Muscle layer of duodenum (tissue), 2 donors: ENCODE measurements at regions not wholly inside any gene's neighbourhood (a gene's known extent, or its start where the extent isn't known, plus 50 kb on each side); places are given as distances from the start of the nearest gene placed in this dataset.

Experiments
- H3K27ac ChIP-seq: one replicate; pipeline ENCODE4 v1.7.0; 2013; ENCODE audit warnings: mild to moderate bottlenecking, low read length
- H3K27me3 ChIP-seq: one replicate; pipeline ENCODE4 v1.7.0; 2013; ENCODE audit warnings: low read depth, mild to moderate bottlenecking, control low read depth, low read length
- H3K36me3 ChIP-seq, 2 donors: one replicate each; pipeline ENCODE4 v1.7.0; 2013; ENCODE audit warnings: low read length in 2 of 2, control low read depth in 1 of 2, mild to moderate bottlenecking in 1 of 2; ENCODE audit not compliant: insufficient read depth in 2 of 2, control insufficient read depth in 1 of 2
- H3K4me1 ChIP-seq, 2 donors: one replicate each; pipeline ENCODE4 v1.7.0; 2013; ENCODE audit warnings: low read length in 2 of 2, mild to moderate bottlenecking in 2 of 2, control low read depth in 1 of 2, moderate library complexity in 1 of 2; ENCODE audit not compliant: insufficient read depth in 2 of 2, control insufficient read depth in 1 of 2
- H3K4me3 ChIP-seq, 2 donors: one replicate each; pipeline ENCODE4 v1.7.0; 2013; ENCODE audit warnings: low read length in 2 of 2, low read depth in 1 of 2, mild to moderate bottlenecking in 1 of 2
- H3K9me3 ChIP-seq, 2 donors: one replicate each; pipeline ENCODE4 v1.7.0; 2013; ENCODE audit warnings: low read length in 2 of 2, control low read depth in 1 of 2, mild to moderate bottlenecking in 1 of 2; ENCODE audit not compliant: control insufficient read depth in 1 of 2
- donor health status: healthy.

DNA sequence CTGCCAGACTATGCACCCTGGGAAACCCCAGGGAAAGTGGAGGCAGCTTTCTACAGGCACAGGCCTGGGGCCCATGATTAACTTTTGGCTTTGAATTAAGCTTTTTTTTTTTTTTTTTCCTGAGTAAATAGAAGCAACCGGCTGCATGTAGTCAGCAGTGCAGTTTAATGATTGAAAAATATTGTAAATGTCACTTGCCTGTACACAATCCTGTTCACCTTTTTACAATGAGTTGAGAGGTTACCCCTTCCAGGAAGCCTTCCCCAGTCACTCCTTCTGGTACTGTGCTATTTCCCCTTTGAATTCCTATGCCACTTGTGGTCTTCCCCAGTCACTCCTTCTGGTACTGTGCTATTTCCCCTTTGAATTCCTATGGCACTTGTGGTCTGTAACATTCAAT, 475.6 kb downstream of the TDRD15 start:
- H3K4me1 ChIP-seq = no peaks in the 10 kb centered on the region
- no peaks in the 10 kb centered on the region for H3K27me3 ChIP-seq
- no peak overlapping the region for H3K27ac ChIP-seq
- H3K4me3 ChIP-seq = no peak overlapping the region
- H3K9me3 ChIP-seq = no peaks in the 10 kb centered on the region
- no peaks in the 10 kb centered on the region for H3K36me3 ChIP-seq

DNA sequence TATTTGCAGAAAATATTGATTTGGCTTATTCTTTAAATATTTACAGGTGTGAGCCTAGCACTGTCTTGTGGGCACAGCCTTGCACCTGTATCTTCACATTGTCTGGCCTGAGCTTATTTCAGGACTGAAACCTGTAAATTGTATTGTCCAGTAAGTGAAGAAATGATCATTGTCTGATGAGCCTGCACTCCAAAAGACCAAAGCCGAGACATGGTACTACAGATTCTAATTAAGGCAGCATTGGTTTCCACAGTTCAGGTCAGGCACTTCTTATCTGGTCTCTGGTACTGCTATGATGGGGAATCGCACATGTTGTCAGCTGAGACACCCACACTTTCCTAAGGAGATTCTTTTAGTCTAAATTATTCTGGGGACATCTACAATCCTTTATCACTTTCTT, 479.0 kb downstream of the TDRD15 start:
- Histone ChIP-seq H3K4me3 (no peak overlapping the region), H3K4me1 (no peaks in the 10 kb centered on the region), H3K27me3 (no peaks in the 10 kb centered on the region), H3K9me3 (no peaks in the 10 kb centered on the region), H3K27ac (no peak overlapping the region), H3K36me3 (no peaks in the 10 kb centered on the region)

DNA sequence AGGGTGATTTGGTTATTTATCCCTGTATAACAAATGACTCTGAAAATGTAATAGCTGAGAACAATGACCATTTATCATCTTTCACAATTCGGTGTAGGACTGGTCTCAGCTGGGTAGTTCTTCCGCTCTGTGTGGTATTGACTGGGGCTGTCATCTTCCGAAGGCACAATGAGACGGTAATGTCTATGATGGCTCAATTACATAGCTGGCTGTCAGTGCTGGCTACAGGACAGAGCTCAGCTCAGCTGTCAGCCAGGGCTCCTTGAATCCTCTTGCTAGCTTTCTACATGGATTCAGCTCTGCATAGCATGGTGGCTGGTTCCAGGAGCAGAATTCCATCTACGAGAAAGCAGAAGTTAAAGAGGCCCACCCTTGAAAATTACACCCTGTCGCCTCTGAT, 483.8 kb downstream of the TDRD15 start:
- no peaks in the 10 kb centered on the region for H3K36me3 ChIP-seq
- no peaks in the 10 kb centered on the region for H3K4me1 ChIP-seq
- H3K4me3 ChIP-seq = no peak overlapping the region
- peaks cover 0 to 5% of the 10 kb centered on the region in 2 donors for H3K9me3 ChIP-seq
- H3K27me3 ChIP-seq = no peaks in the 10 kb centered on the region
- H3K27ac ChIP-seq = no peak overlapping the region

DNA sequence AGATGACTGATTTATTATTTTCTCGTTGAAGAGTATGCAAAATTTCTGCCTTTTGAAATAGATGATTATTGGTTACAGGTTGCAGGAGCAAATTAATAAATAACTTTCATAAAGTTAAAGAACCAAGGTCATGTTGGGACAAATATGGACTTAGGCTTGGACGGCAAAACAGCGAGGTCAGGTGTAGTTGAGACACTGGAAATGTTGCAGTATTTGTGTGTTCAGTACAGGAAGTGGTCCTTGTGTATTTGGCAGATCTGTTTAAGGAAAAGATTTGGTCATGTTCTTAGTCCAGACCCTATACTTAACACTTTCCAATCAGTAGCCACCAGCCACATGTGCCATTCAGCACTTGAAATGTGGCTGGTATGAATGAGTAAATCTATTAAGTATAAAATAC, 486.5 kb downstream of the TDRD15 start:
- H3K27me3 ChIP-seq = no peaks in the 10 kb centered on the region
- H3K9me3 ChIP-seq = peaks cover 0 to 5% of the 10 kb centered on the region in 2 donors
- no peaks in the 10 kb centered on the region for H3K36me3 ChIP-seq
- no peak overlapping the region for H3K4me3 ChIP-seq
- H3K27ac ChIP-seq = no peak overlapping the region
- no peaks in the 10 kb centered on the region for H3K4me1 ChIP-seq

DNA sequence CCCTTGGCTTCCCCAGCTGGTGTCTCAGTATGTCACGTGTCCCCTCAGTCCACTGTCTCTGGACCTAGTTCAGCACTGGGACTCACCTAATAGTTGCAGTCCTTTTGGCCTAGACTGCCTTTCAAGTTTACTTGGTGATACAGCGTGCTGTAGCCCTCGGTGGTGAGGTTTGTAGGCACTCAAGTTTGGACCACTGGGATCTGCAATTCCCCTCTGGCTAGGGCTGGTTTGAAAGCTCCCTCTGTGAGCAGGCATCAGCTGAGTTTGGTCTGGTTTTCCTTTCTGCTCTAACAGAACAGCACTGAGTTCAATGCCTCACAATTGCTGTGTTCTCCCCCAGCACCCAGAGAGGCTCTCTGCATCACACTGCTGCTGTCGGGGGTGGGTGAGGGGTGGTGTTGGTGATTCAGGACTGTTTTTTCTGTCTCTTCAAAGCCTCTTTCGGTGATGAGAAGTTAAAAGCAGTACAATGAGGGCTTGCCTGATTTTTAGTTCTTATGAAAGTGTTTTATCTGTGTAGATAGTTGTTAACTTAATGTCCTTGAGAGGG, 494.2 kb downstream of the TDRD15 start:
- no peaks in the 10 kb centered on the region for H3K9me3 ChIP-seq
- no peak overlapping the region for H3K27ac ChIP-seq
- H3K27me3 ChIP-seq = no peaks in the 10 kb centered on the region
- H3K4me3 ChIP-seq = no peak overlapping the region
- H3K4me1 ChIP-seq = no peaks in the 10 kb centered on the region
- no peaks in the 10 kb centered on the region for H3K36me3 ChIP-seq

DNA sequence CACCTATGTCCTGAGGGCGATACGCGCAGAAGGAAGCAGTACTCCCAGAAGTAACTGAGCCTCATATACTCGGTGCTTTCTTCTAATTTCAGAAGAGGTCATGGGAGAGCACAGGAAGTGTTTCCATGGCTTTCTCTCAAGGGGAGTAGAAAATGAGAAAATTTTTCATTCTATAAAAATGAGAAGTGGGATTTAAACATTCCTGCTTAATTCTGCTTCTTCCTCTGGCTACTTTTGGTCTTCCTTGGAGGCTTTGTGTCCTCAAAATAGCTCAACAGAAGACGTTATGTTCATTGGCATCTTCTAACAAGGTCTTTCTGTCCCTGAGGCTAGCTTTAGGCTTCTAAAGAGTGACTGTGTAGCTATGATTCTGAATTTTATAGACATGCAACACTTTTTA, 497.0 kb downstream of the TDRD15 start:
- Histone ChIP-seq H3K9me3 (no peaks in the 10 kb centered on the region), H3K36me3 (no peaks in the 10 kb centered on the region), H3K27me3 (no peaks in the 10 kb centered on the region), H3K4me3 (no peak overlapping the region), H3K4me1 (no peaks in the 10 kb centered on the region), H3K27ac (no peak overlapping the region)

DNA sequence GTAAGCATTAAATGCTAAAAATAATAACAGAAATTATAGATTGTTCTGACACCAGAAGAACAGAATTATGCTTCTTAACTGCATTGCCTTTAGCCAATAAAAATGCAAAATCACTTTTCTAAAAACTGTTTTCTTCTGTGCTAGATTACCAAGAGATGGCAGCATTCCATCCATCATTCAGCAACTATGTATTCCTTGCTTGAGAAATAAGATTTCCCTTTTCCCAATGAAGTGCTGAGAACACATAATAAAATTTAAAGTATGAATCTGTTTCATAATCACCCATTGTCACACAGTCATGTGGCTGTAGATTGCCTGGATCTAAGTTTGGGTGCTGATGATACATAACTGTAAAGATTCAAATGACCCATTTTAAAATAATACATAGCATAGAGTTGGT, 504.2 kb downstream of the TDRD15 start:
- Histone ChIP-seq H3K4me3 (no peak overlapping the region), H3K36me3 (no peaks in the 10 kb centered on the region), H3K27me3 (no peaks in the 10 kb centered on the region), H3K4me1 (no peaks in the 10 kb centered on the region), H3K27ac (no peak overlapping the region), H3K9me3 (no peaks in the 10 kb centered on the region)

DNA sequence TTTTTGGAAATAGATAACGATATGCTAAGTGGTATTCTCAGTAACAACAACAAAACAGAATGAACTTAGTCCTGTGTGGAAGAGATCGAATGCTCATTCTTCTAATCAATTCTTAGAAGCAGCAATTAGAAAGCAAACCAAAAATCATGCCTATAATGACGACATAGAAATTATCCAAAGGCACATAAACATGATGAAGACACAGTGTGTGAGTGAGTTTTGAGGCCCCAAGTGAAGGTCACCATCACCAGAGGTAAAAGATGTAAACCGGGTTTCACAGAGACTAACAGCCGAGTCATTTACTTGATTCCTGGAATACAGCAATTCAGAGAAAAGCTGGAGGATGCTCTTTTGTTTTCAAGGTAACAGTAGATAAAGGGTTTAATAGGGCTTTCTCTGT, 509.2 kb downstream of the TDRD15 start:
- Histone ChIP-seq H3K36me3 (no peaks in the 10 kb centered on the region), H3K9me3 (no peaks in the 10 kb centered on the region), H3K4me3 (no peak overlapping the region), H3K27me3 (no peaks in the 10 kb centered on the region), H3K4me1 (no peaks in the 10 kb centered on the region), H3K27ac (no peak overlapping the region)

DNA sequence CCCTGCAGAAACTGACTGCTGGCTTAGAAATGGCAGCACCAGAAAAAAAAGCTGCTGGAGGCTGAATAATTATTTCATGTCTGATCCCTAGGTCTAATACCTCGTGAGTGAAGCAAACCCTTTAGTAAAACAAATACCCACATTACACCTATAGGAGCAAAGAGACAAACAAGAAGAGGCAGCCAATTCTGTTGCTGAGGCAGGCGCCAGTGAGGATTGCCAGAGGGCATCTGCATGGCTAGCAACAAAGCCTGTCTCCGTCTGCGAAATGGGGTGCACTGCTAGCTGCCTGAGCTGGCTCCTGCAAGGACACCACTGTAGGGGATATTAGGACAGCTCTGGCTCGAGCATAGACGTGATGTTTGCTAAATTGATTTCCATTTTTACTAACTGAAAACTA, 509.7 kb downstream of the TDRD15 start:
- no peaks in the 10 kb centered on the region for H3K9me3 ChIP-seq
- no peaks in the 10 kb centered on the region for H3K27me3 ChIP-seq
- no peak overlapping the region for H3K27ac ChIP-seq

DNA sequence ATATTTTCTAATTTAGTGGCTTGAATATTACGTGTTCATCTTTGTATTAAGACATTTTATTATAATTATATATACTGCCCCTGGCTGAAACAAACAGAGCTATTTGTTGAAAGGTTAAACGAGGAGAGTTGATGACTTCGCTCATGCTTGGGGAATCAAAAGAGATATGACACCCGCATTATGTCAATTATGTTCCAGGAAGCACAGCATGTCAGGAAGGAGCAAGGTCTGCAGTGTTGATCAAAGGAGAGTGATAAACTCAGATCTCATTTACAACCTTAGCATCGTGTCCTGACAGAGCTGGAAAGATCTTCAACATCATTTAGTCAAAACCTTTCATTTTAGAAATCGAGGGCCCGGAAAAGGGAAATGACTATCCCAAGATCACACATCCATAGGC, 510.1 kb downstream of the TDRD15 start:
- Histone ChIP-seq H3K36me3 (no peaks in the 10 kb centered on the region), H3K27ac (no peak overlapping the region), H3K4me3 (no peak overlapping the region), H3K9me3 (no peaks in the 10 kb centered on the region), H3K27me3 (no peaks in the 10 kb centered on the region), H3K4me1 (no peaks in the 10 kb centered on the region)

More for the DNA sequence above, 509.7 kb downstream of the TDRD15 start:
- H3K4me3 ChIP-seq = no peak overlapping the region
- H3K36me3 ChIP-seq = no peaks in the 10 kb centered on the region
- no peaks in the 10 kb centered on the region for H3K4me1 ChIP-seq

DNA sequence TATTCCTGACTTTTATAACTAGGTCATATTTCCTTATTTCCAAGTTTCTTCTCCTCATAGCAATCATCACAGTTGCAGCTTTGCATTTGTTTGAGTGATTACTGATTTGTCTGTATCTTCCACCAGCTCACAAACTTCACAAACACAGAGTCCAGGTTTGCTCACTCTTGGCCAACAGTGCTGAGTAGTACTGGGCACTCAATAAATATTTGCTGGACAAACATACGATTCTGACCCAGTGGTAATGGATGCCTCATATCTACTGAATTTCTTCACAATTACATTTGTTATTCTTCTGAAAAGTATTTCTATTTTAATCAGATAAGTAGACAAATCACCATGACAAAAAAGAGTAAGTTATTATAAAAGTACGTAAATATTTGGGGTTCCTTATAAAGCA, 516.3 kb downstream of the TDRD15 start:
- Histone ChIP-seq H3K27ac (no peak overlapping the region), H3K4me3 (no peak overlapping the region), H3K36me3 (no peaks in the 10 kb centered on the region), H3K9me3 (no peaks in the 10 kb centered on the region), H3K27me3 (no peaks in the 10 kb centered on the region), H3K4me1 (no peaks in the 10 kb centered on the region)

DNA sequence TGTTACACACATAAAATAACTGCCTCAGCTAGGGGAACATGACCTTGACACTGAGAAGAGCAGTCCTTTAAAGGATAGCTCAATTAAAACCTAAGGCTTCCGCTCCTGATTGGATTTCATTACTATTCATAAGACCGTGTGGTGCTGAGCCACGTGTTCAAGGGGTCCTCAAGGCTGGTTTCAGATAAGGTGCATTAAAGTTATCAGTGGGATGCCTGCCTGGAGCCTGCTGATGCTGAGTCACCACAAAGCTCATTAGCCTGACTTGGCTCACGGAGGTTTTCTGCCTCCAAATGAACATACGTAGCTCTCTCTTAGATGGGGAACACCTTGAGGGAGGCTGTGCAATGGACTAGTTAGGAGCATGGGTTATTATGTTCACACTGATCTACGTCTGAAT, 518.9 kb downstream of the TDRD15 start:
- H3K4me1 ChIP-seq = no peaks in the 10 kb centered on the region
- no peaks in the 10 kb centered on the region for H3K36me3 ChIP-seq
- H3K27me3 ChIP-seq = no peaks in the 10 kb centered on the region
- no peak overlapping the region for H3K27ac ChIP-seq
- H3K9me3 ChIP-seq = no peaks in the 10 kb centered on the region
- H3K4me3 ChIP-seq = no peak overlapping the region
